ENCODE measurements at regions not wholly inside any gene's neighbourhood (a gene's known extent, or its start where the extent isn't known, plus 50 kb on each side); places are given as distances from the start of the nearest gene placed in this dataset.

- no peak for DNase-seq (ENCODE audit: low spot score)
Observed at GRCh38 chr9:120212153-120212852, 367.7 kb downstream of the CDK5RAP2 start.

GRCh38 chr9:120210274-120210673 lies 369.7 kb downstream of the CDK5RAP2 start:
- DNase-seq (ENCODE audit: low spot score), result no peak

GRCh38 chr9:120202856-120203654 lies 376.9 kb downstream of the CDK5RAP2 start:
- no peak for DNase-seq (ENCODE audit: low spot score)

GRCh38 chr9:120198027-120198426 lies 381.9 kb downstream of the CDK5RAP2 start:
- no peak for DNase-seq (ENCODE audit: low spot score)

GRCh38 chr9:120197605-120198004 lies 382.4 kb downstream of the CDK5RAP2 start:
- DNase-seq (ENCODE audit: low spot score), result no peak

DNA sequence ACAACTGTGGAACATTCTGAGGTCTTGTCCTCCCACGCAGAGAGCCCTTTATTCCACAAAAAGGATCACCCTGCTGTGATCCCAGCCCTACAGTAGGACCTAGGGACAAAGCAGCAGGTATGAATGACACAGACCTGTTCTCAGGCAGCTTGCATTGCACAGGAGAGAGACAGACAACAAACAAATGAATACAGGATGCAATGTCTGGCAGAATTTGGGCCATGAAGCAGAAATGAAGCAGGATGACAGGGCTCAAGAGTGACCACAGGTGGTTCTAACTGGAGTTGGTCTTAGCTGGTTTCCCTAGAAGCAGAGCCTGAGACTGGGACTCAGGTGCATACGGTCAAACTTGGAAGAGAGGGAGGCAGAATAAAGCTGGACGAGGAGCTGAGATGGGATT lies 388.8 kb downstream of the CDK5RAP2 start:
- DNase-seq (ENCODE audit: low spot score), result no peak

DNA sequence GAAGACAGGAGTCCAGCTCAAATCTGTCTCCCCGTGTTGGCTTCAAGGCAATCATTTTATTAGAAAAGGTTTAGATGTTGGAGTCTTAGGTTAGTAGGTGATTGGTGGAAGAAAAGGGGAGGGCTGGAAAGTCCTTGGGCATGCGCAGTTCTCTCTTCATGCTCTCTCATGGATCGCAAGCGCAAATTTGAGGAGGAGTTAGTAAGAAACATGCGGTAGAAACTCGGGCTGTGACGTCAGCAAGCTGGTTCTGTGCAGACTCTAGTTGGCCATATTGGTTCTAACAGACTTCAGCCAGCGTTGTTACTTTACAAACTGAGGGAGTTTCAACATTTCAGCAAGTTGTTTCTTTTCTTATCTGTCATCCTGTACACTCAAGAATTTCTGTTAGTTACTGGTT lies 392.2 kb downstream of the CDK5RAP2 start:
- no peak for DNase-seq (ENCODE audit: low spot score)

GRCh38 chr9:120186276-120186675 lies 393.7 kb downstream of the CDK5RAP2 start:
- DNase-seq (ENCODE audit: low spot score), result no peak

DNA sequence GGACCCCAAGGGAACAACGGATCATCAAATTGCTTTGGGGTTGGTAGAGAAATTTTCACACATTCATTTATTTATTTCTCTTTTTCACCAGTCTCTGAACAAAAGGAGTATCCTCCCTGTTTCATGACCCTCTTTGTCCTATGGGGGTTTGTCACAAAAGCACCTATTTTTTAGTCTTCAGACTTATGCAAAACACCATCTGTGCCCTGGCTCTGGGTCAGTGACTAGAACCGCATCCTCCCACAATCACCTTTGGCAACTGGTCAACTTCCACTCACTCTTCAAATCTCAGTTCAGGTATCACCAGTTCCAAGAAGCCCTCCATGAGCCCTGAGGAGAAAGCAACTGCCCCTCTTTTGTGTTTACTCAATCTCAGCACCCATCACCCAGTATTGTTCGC lies 395.7 kb downstream of the CDK5RAP2 start:
- DNase-seq (ENCODE audit: low spot score), result no peak

DNA sequence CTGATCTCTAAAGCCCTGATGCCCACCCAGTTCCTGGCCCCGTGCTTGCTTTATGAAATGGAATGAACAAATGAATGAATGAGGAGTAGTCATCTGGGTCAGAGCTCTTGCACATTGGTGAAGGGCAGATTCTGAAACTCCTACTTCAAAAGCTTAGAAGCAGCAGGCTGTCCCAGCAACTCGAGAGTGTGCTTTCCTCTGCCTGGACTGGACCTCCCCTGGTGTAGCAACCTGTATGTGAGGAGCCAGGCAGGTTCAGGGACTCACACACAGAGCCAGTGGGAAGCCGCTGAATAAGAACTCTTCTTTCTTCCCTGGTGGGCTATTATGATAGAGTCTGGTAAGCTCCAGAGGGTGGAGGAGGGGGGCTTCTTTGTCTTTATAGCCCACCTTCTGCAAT lies 396.4 kb downstream of the CDK5RAP2 start:
- no peak for DNase-seq (ENCODE audit: low spot score)

DNA sequence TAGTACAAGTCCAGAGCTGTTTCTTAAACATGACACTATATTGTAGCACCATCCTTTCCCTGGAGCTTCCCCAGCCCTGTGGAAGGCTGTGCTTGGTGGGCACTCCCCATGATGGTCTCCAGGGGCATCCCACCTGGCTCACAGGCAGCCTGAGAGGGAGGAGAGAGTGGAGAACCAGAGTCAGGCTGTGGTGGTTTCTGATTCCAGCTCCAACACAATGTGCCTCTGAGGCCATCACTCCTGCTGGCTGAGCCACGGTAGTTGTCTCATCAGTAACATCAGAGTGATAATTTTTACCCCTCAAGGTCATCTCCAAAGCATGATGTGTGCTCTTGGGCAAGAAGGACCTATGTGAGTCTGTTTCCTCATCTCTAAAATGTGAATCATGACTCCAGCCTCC lies 398.0 kb downstream of the CDK5RAP2 start:
- DNase-seq (ENCODE audit: low spot score), result no peak

DNA sequence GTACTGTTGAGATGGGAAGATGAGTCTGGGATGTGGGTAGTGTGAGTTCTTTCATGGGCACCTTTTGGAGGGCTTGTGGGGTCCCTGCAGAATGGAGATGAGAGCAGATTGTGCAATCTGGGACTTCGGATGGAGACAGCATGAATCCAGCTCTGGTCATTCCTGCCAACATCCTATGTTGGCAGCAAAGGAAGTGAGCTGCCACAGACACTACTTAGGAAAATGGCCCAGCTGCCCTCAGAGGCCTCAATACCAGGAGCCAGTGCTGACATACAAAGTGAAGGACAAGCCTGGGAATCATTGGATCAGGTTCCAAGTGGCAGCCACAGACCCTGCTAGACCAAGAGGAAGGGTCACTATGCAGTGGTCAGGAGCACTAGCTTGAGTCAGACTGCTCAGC lies 402.8 kb downstream of the CDK5RAP2 start:
- DNase-seq (ENCODE audit: low spot score), result no peak

- DNase-seq (ENCODE audit: low spot score), result no peak
Observed at GRCh38 chr9:120175031-120175430, 404.9 kb downstream of the CDK5RAP2 start.

DNA sequence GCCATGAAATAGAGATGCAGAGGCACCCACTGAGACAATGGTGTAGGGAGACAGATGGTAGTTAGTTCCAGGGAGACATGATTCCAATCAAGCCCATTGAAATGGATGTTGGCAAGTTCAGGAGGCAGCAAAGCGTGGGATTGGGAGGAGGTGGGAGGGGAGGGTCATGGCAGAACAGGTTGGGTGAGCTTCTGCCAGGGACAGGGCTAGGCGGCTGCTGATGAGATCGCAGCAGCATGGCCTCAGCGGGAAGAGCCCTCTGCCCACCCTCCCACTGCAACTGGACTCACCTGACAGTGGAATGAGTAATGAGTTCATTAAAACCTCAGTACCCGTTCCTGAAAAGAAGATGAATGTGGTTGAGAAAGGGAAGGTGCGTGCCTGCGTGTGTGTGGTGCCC lies 418.2 kb downstream of the CDK5RAP2 start:
- peak; percentile 43 for DNase-seq (ENCODE audit: low spot score)

- no peak for DNase-seq (ENCODE audit: low spot score)
Observed at GRCh38 chr9:120158221-120158620, 421.7 kb downstream of the CDK5RAP2 start.

- no peak for DNase-seq (ENCODE audit: low spot score)
Observed at GRCh38 chr9:120156376-120156775, 423.6 kb downstream of the CDK5RAP2 start.

GRCh38 chr9:120153258-120153657 lies 426.7 kb downstream of the CDK5RAP2 start:
- DNase-seq (ENCODE audit: low spot score), result no peak

GRCh38 chr9:120152295-120152694 lies 427.7 kb downstream of the CDK5RAP2 start:
- peak; percentile 3 for DNase-seq (ENCODE audit: low spot score)

- DNase-seq (ENCODE audit: low spot score), result no peak
Observed at GRCh38 chr9:120151806-120152205, 428.2 kb downstream of the CDK5RAP2 start.

DNA sequence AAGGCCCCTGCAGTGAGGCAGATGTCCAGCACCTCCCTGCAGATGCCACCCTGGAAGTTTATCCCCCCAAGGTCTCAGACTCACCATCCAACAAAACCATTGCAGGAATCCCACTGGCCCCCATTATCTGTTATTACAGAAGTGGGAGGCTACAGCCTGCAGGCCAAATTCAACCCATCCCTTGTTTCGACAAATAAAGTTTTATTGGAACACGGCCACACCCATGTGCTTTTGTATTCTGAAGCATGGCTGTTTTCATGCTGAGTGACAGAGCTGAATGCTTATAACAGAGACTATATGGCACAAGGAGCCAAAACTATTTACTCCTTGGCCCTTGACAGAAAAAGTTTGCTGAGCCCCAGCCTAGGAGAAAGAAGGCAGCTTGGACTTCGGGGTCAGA lies 428.8 kb downstream of the CDK5RAP2 start:
- no peak for DNase-seq (ENCODE audit: low spot score)

DNA sequence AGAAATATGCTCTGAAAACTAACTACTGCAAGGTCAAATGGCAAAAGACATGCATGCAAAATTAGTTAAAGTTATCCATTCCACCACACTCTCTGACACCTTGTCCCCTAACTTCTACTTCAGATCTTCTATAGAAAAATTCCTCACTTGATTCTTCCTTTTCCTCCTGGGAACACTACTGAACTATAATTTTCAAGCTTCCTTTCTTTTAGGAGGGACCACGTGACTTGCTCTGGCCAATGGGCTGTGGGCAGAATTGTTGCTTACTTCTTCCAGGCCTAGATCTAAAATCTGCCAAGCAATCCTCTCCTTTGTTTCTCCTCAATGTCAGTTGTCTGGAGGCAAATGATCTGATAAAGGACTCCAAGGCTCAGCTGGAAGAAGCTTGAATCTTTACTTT lies 441.0 kb downstream of the CDK5RAP2 start:
- DNase-seq (ENCODE audit: low spot score), result no peak

DNA sequence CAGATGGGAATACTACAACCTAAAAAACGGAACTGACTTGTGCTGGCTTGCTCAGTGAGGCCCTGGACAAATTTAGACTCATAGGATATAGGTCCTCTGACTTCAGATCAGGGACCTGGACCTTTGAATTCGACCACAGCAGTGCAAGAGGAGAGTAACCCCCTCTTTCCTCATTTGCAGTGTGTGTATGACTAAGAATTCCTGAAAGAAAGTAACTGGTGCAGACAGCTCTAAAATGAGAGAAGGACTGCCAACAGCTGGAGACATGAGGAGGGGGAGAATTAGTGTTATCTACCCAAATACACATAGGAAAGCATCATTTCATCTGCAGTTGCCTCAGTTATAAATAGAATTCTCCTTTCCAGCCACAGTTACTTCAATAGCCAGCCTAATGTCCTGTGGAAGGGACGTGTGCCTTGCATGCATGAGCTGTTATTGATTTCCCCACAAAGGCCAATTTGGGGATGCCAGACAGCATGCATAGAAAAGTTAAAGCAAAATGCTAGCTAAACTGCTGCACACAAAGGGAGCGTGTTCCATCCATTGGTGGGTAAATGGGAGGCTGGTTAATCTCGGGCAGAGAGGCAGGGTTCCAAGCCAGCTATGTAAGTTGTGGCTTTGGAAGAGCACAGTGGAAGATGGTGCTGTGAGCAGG lies 442.7 kb downstream of the CDK5RAP2 start:
- no peak for DNase-seq (ENCODE audit: low spot score)

- no peak for DNase-seq (ENCODE audit: low spot score)
Observed at GRCh38 chr9:120136696-120137095, 443.3 kb downstream of the CDK5RAP2 start.
